ENCODE measurements at regions not wholly inside any gene's neighbourhood (a gene's known extent, or its start where the extent isn't known, plus 50 kb on each side); places are given as distances from the start of the nearest gene placed in this dataset.

- H3K4me1 ChIP-seq, result no peaks in the 10 kb centered on the region
- H3K4me3 ChIP-seq, result no peak overlapping the region
- no peak for DNase-seq (ENCODE audit: low read depth in 1 of 2, low spot score in 1 of 2)
- no peak for TF ChIP-seq CBX8 (IDR thresholded peaks at IDR 0.05)
- TF ChIP-seq RAD21 (conservative IDR thresholded peaks at IDR 0.05 in 1 of 2, IDR thresholded peaks at IDR 0.05 in 1 of 2), result no peak
- TF ChIP-seq, protein P1, sequence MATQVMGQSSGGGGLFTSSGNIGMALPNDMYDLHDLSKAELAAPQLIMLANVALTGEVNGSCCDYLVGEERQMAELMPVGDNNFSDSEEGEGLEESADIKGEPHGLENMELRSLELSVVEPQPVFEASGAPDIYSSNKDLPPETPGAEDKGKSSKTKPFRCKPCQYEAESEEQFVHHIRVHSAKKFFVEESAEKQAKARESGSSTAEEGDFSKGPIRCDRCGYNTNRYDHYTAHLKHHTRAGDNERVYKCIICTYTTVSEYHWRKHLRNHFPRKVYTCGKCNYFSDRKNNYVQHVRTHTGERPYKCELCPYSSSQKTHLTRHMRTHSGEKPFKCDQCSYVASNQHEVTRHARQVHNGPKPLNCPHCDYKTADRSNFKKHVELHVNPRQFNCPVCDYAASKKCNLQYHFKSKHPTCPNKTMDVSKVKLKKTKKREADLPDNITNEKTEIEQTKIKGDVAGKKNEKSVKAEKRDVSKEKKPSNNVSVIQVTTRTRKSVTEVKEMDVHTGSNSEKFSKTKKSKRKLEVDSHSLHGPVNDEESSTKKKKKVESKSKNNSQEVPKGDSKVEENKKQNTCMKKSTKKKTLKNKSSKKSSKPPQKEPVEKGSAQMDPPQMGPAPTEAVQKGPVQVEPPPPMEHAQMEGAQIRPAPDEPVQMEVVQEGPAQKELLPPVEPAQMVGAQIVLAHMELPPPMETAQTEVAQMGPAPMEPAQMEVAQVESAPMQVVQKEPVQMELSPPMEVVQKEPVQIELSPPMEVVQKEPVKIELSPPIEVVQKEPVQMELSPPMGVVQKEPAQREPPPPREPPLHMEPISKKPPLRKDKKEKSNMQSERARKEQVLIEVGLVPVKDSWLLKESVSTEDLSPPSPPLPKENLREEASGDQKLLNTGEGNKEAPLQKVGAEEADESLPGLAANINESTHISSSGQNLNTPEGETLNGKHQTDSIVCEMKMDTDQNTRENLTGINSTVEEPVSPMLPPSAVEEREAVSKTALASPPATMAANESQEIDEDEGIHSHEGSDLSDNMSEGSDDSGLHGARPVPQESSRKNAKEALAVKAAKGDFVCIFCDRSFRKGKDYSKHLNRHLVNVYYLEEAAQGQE (IDR thresholded peaks at IDR 0.05), result no peak
- TF ChIP-seq TFCP2L1 (CRISPR knock-in tag; IDR thresholded peaks at IDR 0.05), result no peak
- no peak for TF ChIP-seq HOXA7 (CRISPR knock-in tag; IDR thresholded peaks at IDR 0.05)
- TF ChIP-seq PHF8 (IDR thresholded peaks at IDR 0.05; ENCODE audit: borderline replicate concordance, low read depth), result no peak
- TF ChIP-seq HOXB5 (CRISPR knock-in tag; IDR thresholded peaks at IDR 0.05), result no peak
- TF ChIP-seq, protein P2, sequence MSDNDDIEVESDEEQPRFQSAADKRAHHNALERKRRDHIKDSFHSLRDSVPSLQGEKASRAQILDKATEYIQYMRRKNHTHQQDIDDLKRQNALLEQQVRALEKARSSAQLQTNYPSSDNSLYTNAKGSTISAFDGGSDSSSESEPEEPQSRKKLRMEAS (IDR thresholded peaks at IDR 0.05), result no peak
- no peak for TF ChIP-seq FOXS1 (CRISPR knock-in tag; IDR thresholded peaks at IDR 0.05)
- TF ChIP-seq, protein P3, sequence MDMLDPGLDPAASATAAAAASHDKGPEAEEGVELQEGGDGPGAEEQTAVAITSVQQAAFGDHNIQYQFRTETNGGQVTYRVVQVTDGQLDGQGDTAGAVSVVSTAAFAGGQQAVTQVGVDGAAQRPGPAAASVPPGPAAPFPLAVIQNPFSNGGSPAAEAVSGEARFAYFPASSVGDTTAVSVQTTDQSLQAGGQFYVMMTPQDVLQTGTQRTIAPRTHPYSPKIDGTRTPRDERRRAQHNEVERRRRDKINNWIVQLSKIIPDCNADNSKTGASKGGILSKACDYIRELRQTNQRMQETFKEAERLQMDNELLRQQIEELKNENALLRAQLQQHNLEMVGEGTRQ (IDR thresholded peaks at IDR 0.05), result no peak
- H3K9me3 ChIP-seq, result 0 out of 3 replicates have a peak, but pooled peaks cover 4% of the 10 kb centered on the region
- POLR2A ChIA-PET, result no interaction called here
- CTCF ChIA-PET, result no interaction called here
- no peak for FAIRE-seq
- 18% methylated on average over 1 of the region's 1 CpG for WGBS (ENCODE audit: missing lambda C conversion rate)
- no peak overlapping the region for H3K27ac ChIP-seq
- ATAC-seq, result no peak
- H3K4me2 ChIP-seq, result no peak overlapping the region
These were observed 104.0 kb upstream of the CNTN6 start for GRCh38 chr3:988785-989184.

- TF ChIP-seq ZSCAN20 (CRISPR knock-in tag; IDR thresholded peaks at IDR 0.05) (no peak), PHF8 (IDR thresholded peaks at IDR 0.05; ENCODE audit: borderline replicate concordance, low read depth) (no peak)
- no peak overlapping the region for H3K27ac ChIP-seq
- CTCF ChIA-PET, result no interaction called here
- H3K4me3 ChIP-seq, result no peak overlapping the region
- POLR2A ChIA-PET, result no interaction called here
- 9% methylated on average over 6 of the region's 6 CpGs for WGBS (ENCODE audit: missing lambda C conversion rate)
- ATAC-seq (no peak), FAIRE-seq (no peak), DNase-seq (ENCODE audit: low read depth in 1 of 2, low spot score in 1 of 2) (no peak)
- H3K9me3 ChIP-seq, result 0 out of 3 replicates have a peak, but pooled peaks cover 4% of the 10 kb centered on the region
- no peaks in the 10 kb centered on the region for H3K4me1 ChIP-seq
- no peak overlapping the region for H3K4me2 ChIP-seq
These were observed 100.0 kb upstream of the CNTN6 start for GRCh38 chr3:992871-993270.

- no peak for FAIRE-seq
- ChIA-PET CTCF (no interaction called here), POLR2A (no interaction called here)
- 0% methylated on average over 1 of the region's 1 CpG for WGBS (ENCODE audit: missing lambda C conversion rate)
- Histone ChIP-seq H3K4me2 (no peak overlapping the region), H3K4me1 (no peaks in the 10 kb centered on the region), H3K4me3 (no peak overlapping the region), H3K9me3 (no peaks in the 10 kb centered on the region), H3K27ac (no peak overlapping the region)
- no peak for ATAC-seq
- no peak for DNase-seq (ENCODE audit: low read depth in 1 of 2, low spot score in 1 of 2)
- TF ChIP-seq HEYL (CRISPR knock-in tag; IDR thresholded peaks at IDR 0.05) (no peak), ZFP36 (IDR thresholded peaks at IDR 0.05; ENCODE audit: borderline replicate concordance, partially characterized antibody) (no peak), RNF2 (IDR thresholded peaks at IDR 0.05; ENCODE audit: borderline replicate concordance, low read depth) (no peak), RAD21 (conservative IDR thresholded peaks at IDR 0.05 in 1 of 2, IDR thresholded peaks at IDR 0.05 in 1 of 2) (no peak), CTCF (IDR thresholded peaks at IDR 0.05) (no peak)
These were observed 90.8 kb upstream of the CNTN6 start for GRCh38 chr3:1002010-1002409.
